ENCODE measurements at regions not wholly inside any gene's neighbourhood (a gene's known extent, or its start where the extent isn't known, plus 50 kb on each side); places are given as distances from the start of the nearest gene placed in this dataset.
"Not testable (repeated sequence)": the region's sequence is repeated elsewhere in the genome, so short reads cannot be mapped to it uniquely, and the experiment has no call there.

DNA sequence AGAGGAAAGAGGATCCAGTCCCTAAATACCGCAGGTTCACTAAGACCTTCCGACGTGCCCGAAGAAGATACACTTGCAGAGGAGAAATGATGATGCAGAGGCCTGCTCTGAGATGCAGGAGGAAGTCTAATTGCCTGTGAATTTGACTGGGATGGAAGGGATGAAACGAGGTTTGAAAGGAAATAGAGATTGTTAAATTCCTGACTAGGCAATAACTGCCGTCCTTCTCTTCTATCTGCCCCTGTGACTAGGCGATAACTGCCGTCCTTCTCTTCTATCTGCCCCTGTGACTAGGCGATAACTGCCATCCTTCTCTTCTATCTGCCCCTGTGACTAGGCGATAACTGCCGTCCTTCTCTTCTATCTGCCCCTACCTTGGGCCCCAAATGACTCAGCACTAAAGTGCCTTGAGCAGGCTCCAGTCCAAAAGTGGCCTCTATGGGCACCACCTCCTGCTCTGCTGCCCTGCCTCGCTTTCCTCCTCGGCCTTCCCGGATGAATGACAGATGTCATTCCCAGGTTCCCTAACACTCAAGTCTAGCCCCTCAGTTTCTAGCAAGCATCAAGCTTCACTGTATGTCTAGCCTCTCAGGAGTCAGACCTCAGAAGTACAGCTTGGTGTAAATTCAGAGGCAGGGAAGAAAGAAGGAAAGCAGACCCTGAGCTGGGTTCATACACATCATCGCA, 189.1 kb downstream of the FOXD4L6 start:
- DNase-seq (ENCODE audit: low read depth in 2 of 3, low spot score in 2 of 3), result not testable (repeated sequence)

DNA sequence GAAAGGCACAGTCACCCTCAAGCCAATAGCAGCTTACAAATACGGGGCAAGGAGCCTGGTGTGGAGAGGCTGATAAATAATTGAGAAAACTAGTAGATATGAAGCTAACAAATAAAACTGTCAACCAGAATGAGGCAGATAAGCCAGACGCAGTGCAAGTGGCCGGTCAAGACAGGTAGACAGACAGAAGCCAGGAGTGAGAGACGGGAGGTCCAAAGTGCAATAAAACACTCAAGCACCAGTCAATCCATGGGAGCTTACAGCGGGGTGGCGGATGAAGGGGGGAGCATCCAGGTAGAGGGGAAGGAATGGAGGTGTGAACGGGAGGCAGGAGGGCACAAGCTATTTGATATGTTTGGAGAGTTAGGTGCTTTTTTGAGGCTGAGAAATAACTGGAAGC, 193.1 kb downstream of the FOXD4L6 start:
- no peak for DNase-seq (ENCODE audit: low read depth in 2 of 3, low spot score in 2 of 3)

DNA sequence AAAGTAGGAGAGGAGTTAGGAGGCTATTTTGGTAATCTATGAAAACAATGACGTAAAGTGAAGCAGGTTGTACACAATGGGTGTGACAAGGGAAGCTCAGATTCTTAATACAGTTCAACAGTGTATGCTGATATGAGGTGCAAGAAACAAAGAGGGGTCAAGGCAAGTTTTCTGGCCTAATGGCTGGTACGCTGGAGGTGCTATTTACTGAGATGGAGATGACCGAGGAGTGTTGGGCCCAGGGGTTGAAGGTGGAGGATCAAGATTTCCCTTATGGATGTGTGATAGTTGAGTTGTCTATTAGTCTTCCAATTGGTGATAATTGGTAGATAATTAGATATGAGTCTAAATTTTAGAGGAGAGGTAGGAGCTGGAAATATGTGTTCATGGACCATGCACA, 194.0 kb downstream of the FOXD4L6 start:
- not testable (repeated sequence) for DNase-seq (ENCODE audit: low read depth in 2 of 3, low spot score in 2 of 3)

DNA sequence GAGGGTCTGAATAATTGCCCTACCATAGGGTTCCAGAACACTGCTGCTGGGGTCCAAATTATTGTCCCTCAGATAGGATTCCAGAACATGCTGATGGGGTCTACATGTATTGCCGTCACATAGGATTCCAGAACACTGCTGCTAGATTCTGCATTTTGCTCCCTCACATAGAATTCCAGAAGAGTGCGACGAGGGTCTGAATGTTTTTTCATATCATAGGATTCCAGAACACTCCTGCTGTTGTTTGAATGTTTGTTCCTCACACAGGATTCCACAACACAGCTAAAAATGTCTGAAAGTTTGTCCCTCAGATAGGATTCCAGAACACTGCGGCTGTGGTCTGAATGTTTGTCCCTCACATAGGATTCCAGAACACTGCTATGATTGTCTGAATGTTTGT, 198.1 kb downstream of the FOXD4L6 start:
- DNase-seq (ENCODE audit: low read depth in 2 of 3, low spot score in 2 of 3), result not testable (repeated sequence)

DNA sequence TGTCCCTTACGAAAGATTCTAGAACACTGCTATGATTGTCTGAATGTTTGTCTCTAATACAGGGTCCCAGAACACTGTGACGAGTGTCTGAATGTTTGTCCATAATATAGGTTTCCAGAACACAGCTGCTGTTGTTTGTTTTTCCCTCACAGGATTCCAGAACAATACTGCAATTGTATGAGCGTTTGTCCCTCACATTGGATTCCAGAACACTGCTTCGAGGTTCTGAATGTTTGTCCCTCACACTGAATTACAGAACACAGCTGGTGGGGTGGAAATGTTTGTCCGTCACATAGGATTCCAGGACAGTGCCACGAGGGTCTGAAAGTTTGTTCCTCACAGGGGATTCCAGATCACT, 199.0 kb downstream of the FOXD4L6 start:
- DNase-seq (ENCODE audit: low read depth in 2 of 3, low spot score in 2 of 3), result not testable (repeated sequence)

DNA sequence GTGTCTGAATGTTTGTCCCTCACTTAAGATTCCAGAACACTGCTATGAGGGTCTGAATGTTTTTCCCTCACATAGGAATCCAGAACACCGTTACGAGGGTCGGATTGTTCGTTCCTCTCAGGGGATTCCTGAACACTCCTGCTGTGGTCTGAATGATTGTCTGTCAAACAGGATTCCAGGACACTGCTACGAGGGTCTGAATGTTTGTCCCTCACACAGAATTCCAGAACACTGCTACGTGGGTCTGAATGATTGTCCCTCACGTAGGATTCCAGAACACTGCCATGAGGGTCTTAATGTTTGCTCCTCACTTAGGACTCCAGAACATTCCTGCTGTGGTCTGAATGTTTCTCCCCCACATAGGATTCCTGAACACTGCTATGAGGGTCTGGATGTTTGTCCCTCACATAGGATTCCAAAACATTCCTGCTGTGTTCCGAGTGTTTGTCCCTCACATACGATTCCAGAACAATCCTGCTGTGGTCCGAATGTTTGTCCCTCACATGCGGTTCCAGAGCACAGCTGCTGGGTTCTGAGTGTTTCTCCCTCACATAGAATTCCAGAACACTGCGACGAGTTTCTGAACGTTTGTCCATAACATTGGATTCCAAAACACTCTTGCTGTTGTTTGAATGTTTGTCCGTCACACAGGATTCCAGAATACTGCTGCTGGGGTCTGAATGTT, 199.5 kb downstream of the FOXD4L6 start:
- no peak for DNase-seq (ENCODE audit: low read depth in 2 of 3, low spot score in 2 of 3)

DNA sequence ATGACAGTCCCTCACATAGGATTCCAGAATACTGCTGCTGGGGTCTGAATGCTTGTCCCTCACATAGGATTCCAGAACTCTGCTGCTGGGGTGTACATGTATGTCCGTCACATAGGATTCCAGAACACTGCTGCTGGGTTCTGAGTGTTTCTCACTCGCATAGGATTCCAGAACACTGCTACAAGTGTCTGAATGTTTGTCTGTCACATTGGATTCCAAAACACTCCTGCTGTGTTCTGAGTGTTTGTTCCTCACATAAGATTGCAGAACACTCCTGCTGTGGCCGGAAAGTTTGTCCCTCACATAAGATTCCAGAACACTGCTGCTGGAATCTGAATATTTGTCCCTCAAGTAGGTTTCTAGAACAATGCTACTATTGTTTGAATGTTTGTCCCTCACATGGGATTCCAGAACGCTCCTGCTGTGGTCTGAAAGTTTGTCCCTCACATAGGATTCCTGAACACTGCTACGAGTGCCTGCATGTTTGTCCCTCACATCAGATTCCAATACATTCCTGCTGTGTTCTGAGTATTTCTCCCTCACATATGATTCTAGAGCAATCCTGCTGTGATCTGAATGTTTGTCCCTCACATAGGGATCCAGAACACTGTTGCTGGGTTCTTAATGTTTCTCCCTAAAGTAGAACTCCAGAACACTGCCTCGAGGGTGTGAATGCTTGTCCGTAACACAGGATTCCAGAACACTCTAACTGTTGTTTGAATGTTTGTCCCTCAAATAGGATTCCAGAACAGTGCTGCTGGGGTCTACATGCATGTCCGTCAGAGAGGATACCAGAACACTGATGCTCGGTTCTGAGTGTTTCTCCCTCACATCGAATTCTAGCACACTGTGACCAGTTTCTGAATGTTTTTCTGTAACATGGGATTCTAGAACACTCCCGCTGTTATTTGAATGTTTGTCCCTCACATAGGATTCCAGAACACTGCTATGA, 200.4 kb downstream of the FOXD4L6 start:
- DNase-seq (ENCODE audit: low read depth in 2 of 3, low spot score in 2 of 3), result no peak

DNA sequence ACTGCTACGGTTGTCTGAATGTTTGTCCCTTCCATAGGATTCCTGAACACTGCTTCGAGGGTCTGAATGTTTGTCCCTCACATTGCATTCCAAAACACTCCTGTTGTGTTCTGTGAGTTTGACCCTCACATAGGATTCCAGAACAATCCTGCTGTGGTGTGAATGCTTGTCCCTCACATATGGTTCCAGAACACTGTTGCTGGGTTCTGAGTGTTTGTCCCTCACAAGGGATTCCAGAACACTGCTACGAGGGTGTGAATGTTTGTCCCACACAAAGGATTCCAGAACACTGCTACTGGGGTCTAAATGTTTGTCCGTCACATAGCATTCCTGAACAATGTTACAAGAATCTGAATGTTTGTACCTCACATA, 201.2 kb downstream of the FOXD4L6 start:
- no peak for DNase-seq (ENCODE audit: low read depth in 2 of 3, low spot score in 2 of 3)

DNA sequence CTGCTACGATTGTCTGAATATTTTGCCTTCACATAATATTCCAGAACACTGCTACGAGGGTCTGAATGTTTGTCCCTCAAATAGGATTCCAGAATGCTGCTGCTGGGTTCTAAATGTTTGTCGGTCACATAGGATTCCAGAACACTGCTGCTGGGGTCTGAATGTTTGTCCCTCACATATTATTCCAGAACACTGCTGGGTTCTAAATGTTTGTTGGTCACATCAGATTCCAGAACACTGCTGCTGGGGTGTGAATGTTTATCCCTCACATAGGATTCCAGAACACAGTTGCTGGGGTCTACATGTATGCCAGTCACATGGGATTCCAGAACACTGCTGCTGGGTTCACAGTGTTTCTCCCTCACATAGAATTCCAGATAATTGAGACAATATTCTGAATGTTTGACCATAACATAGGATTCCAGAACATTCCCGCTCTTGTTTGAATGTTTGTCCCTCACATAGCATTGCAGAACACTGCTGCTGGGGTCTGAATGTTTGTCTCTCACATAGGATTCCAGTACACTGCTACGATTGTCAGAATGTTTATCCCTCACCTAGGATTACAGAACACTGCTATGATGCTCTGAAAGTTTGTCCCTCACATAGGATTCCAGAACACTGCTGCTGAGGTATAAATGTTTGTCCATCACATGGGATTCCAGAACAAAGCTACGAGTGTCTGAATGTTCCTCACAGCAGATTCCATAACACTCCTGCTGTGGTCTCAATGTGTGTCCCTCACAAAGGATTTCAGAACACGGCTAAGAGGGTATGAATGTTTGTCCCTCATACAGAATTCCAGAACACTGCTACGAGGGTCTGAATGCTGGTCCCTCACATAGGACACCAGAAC, 201.8 kb downstream of the FOXD4L6 start:
- no peak for DNase-seq (ENCODE audit: low read depth in 2 of 3, low spot score in 2 of 3)

DNA sequence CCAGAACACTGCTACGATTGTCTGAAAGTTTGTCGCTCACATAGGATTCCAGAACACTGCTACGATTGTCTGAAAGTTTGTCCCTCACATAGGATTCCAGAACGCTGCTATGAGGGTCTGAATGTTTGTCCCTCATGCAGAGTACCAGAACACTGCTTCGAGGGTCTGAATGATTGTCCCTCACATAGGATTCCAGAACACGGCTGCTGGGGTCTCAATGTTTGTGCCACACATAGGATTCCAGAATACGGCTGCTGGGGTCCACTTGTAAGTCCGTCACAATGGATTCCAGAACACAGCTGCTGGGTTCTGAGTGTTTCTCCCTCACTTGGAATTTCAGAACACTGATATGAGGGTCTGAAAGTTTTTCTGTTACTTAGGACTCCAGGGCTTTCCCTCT, 203.3 kb downstream of the FOXD4L6 start:
- DNase-seq (ENCODE audit: low read depth in 2 of 3, low spot score in 2 of 3), result no peak

DNA sequence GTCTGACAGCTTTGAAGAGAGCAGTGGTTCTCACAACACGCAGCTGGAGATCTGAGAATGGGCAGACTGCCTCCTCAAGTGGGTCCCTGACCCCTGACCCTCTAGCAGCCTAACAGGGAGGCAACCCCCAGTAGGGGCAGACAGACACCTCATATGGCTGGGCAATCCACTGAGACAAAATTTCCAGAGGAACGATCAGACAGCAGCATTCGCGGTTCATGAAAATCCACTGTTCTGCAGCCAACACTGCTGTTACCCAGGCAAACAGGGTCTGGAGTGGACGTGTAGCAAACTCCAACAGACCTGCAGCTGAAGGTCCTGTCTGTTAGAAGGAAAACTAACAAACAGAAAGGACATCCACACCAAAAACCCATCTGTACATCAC, 212.1 kb downstream of the FOXD4L6 start:
- not testable (repeated sequence) for DNase-seq (ENCODE audit: low read depth in 2 of 3, low spot score in 2 of 3)

DNA sequence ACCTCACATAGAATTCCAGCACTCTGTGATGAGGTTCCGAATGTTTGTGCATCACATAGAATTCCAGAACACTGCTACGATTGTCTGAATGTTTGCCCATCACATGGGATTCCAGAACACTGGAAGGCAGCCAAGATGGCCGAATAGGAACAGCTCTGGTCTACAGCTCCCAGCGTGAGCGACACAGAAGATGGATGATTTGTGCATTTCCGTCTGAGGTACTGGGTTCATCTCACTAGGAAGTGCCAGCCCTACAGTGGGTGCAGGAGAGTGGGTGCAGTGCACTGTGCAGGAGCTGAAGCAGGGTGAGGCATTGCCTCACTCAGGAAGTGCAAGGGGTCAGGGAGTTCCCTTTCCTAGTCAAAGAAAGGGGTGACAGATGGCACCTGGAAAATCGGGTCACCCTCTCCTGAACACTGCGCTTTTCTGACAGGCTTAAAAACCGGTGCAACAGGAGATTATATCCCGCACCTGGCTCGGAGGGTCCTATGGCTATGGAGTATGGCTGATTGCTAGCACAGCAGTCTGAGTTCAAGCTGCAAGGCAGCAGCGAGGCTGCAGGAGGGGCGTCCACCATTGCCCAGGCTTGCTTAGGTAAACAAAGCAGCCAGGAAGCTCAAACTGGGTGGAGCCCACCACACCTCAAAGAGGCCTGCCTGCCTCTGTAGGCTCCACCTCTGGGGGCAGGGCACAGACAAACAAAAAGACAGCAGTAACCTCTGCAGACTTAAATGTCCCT, 212.7 kb downstream of the FOXD4L6 start:
- not testable (repeated sequence) for DNase-seq (ENCODE audit: low read depth in 2 of 3, low spot score in 2 of 3)

DNA sequence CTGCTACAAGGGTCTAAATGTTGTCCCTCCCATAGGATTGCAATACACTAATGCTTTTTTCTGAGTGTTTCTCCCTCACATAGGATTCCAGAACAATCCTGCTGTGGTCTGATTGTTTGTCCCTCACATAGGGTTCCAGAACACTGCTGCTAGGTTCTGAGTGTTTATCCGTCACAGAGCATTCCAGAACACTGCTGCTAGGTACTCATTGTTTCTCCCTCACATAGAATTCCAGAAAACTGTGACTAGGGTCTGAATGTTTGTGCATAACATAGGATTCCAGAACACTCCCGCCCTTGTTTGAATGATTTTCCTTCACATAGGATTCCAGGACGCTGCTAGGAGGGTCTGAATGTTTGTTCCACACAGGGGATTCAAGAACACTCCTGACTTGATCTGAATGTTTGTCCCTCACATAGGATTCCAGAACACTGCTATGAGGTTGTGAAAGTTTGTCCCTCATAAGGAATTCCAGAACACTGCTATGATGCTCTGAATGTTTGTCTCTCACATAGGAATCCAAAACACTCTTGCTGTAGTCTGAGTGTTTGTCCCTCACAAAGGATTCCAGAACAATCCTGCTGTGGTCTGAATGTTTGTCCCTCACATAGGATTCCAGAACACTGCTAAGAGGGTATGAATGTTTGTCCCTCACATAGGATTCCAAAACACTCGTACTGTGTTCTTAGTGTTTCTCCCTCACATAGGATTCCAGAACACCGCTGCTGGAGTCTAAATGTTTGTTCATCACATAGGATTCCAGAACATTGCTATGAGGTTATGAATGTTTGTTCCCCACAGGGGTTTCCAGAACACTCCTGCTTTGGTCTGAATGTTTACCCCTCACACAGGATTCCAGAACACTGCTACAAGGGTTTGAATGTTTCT, 213.5 kb downstream of the FOXD4L6 start:
- no peak for DNase-seq (ENCODE audit: low read depth in 2 of 3, low spot score in 2 of 3)

DNA sequence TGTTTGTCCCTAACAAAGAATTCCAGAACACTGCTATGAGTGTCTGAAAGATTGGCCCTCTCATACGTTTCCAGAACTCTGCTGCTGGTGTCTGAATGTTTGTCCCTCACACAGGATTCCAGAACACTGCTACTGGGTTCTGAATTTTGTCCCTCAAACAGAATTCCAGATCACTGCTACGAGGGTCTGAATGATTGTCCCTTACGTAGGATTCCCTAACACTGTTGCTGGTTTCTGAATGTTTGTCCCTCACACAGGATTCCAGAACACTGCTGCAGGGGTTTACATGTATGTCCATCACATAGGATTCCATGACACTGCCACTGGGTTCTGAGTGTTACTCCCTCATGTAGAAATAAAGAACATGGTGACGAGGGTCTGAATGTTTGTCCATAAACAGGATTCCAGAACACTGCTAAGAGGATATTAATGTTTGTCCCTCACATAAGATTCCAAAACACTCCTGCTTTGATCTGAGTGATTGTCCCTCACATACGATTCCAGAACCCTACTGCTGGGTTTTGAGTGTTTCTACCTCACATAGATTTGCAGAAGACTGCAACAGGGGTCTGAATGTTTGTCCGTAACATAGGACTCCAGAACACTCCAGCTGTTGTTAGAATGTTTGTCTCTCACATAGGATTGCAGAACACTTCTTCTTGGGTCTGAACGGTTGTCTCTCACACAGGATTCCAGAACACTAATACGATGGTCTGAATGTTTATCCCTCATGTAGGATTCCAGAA, 214.4 kb downstream of the FOXD4L6 start:
- DNase-seq (ENCODE audit: low read depth in 2 of 3, low spot score in 2 of 3), result no peak

DNA sequence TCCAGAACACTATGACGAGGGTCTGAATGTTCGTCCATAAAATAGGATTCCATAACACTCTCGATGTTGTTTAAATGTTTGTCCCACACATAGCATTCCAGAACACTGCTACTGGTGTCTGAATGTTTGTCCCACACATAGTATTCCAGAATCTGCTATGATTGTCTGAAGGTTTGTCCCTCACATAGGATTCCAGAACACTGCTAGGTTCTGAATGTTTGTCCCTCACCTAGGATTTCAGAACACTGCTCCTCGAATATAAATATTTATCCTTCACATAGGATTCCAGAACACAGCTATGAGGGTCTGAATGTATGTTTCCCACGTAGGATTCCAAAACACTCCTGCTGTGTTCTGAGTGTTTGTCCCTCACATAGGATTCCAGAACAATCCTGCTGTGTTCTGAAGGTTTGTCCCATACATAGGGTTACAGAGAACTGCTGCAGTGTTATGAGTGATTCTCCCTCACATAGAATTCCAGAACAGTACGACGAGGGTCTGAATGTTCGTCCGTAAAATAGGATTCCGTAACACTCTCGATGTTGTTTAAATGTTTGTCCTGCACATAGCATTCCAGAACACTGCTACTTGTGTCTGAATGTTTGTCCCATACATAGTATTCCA, 215.3 kb downstream of the FOXD4L6 start:
- DNase-seq (ENCODE audit: low read depth in 2 of 3, low spot score in 2 of 3), result no peak

DNA sequence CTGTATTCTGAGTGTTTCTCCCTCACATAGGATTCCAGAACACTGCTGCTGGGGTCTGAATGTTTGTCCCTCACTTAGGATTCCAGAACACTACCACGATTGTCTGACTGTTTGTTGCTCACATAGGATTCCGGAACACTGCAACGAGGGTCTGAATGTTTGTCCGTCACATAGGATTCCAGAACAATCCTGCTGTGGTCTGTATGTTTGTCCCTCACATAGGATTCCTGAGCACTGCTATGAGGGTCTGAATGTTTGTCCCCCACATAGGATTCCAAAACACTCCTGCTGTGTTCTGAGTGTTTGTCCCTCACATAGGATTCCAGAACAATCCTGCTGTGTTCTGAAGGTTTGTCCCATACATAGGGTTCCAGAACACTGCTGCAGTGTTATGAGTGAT, 215.8 kb downstream of the FOXD4L6 start:
- DNase-seq (ENCODE audit: low read depth in 2 of 3, low spot score in 2 of 3), result not testable (repeated sequence)

DNA sequence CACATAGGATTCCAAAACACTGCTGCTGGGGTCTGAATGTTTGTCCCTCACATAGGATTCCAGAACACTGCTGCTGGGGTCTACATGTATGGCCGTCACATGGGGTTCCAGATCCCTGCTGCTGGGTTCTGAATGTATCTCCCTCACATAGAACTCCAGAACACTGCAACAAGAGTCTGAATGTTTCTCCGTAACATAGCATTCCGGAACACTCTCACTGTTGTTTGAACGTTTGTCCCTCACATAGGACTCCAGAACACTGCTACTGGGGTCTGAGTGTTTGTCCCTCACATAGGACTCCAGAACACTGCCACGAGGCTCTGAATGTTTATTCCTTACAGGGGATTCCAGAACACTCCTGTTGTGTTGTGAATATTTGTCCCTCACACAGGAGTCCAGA, 216.8 kb downstream of the FOXD4L6 start:
- no peak for DNase-seq (ENCODE audit: low read depth in 2 of 3, low spot score in 2 of 3)

DNA sequence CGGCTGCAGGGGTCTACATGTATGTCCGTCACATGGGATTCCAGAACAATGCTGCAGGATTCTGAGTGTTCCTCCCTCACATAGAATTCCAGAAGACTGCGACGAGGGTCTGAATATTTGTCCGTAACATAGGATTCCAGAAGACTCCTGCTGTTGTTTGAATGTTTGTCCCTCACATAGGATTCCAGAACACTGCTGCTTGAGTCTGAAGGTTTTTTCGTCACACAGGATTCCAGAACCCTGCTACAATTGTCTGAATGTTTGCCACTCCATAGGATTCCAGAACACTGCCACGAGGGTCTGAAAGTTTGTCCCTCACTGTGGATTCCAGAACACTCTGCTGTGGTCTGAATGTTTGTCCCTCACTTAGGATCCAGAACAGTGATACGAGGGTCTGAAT, 217.5 kb downstream of the FOXD4L6 start:
- DNase-seq (ENCODE audit: low read depth in 2 of 3, low spot score in 2 of 3), result not testable (repeated sequence)
